Stimulated activated CD8-positive, alpha-beta memory T cell treated with anti-CD3 and anti-CD28 coated beads, Interleukin-15, amount 100 ng/mL, for 24 hours (primary cell): ENCODE measurements at regions not wholly inside any gene's neighbourhood (a gene's known extent, or its start where the extent isn't known, plus 50 kb on each side); places are given as distances from the start of the nearest gene placed in this dataset.
"Not testable (repeated sequence)": the region's sequence is repeated elsewhere in the genome, so short reads cannot be mapped to it uniquely, and the experiment has no call there.

ENCODE experiments used
- DNase-seq: peaks from one replicate; pipeline ENCODE4 v3.0.0-alpha.2; 2020; ENCODE audit warnings: low read depth

- DNase-seq: no peak
These were observed 372.3 kb upstream of the CCNH start for GRCh38 chr5:87784879-87785495.

- no peak for DNase-seq
These were observed 371.6 kb upstream of the CCNH start for GRCh38 chr5:87784311-87784710.

GRCh38 chr5:87782916-87783315 is 370.2 kb upstream of the CCNH start:
- DNase-seq: no peak

- no peak for DNase-seq
These were observed 369.2 kb upstream of the CCNH start for GRCh38 chr5:87781976-87782375.

GRCh38 chr5:87780831-87781760 is 368.4 kb upstream of the CCNH start:
- peak; percentile 33 for DNase-seq

- DNase-seq: no peak
These were observed 366.1 kb upstream of the CCNH start for GRCh38 chr5:87778876-87779275.

GRCh38 chr5:87777877-87778276 is 365.1 kb upstream of the CCNH start:
- DNase-seq: no peak

GRCh38 chr5:87776785-87777184 is 364.1 kb upstream of the CCNH start:
- DNase-seq: no peak

- DNase-seq: not testable (repeated sequence)
These were observed 363.6 kb upstream of the CCNH start for GRCh38 chr5:87776302-87776701.

- no peak for DNase-seq
These were observed 362.5 kb upstream of the CCNH start for GRCh38 chr5:87775228-87775627.

GRCh38 chr5:87774804-87775203 is 362.1 kb upstream of the CCNH start:
- DNase-seq: no peak

- no peak for DNase-seq
These were observed 357.9 kb upstream of the CCNH start for GRCh38 chr5:87770601-87771121.

GRCh38 chr5:87770016-87770570 is 357.4 kb upstream of the CCNH start:
- DNase-seq: no peak

- DNase-seq: no peak
These were observed 356.4 kb upstream of the CCNH start for GRCh38 chr5:87769157-87769556.

GRCh38 chr5:87768190-87768589 is 355.5 kb upstream of the CCNH start:
- DNase-seq: no peak

- no peak for DNase-seq
These were observed 352.3 kb upstream of the CCNH start for GRCh38 chr5:87765009-87765408.

- no peak for DNase-seq
These were observed 349.9 kb upstream of the CCNH start for GRCh38 chr5:87762631-87763030.

GRCh38 chr5:87756951-87757350 is 344.2 kb upstream of the CCNH start:
- DNase-seq: no peak

- no peak for DNase-seq
These were observed 342.6 kb upstream of the CCNH start for GRCh38 chr5:87755360-87755759.

GRCh38 chr5:87754009-87754757 is 341.5 kb upstream of the CCNH start:
- DNase-seq: no peak

GRCh38 chr5:87752362-87752761 is 339.6 kb upstream of the CCNH start:
- DNase-seq: no peak

- DNase-seq: no peak
These were observed 339.1 kb upstream of the CCNH start for GRCh38 chr5:87751824-87752223.
